GM12878 (cell line): ENCODE measurements at regions not wholly inside any gene's neighbourhood (a gene's known extent, or its start where the extent isn't known, plus 50 kb on each side); places are given as distances from the start of the nearest gene placed in this dataset.

Source experiments
- CBX3 ChIP-seq: fragments of 200-600 bp; sonication (generic); IDR thresholded peaks from 2 replicates; pipeline ENCODE4 v1.6.1; 2016; ENCODE audit warnings: low read depth, borderline replicate concordance
- PAX8 ChIP-seq: fragments of 450-650 bp; IDR thresholded peaks from 2 replicates; pipeline ENCODE4 v1.6.1; 2017; ENCODE audit warnings: mild to moderate bottlenecking, moderate library complexity
- RB1 ChIP-seq: fragments of 450-650 bp; formaldehyde crosslinking; IDR thresholded peaks from 2 replicates; pipeline ENCODE4 v1.6.1; 2017; ENCODE audit warnings: mild to moderate bottlenecking, borderline replicate concordance
- SP1 ChIP-seq: IDR thresholded peaks from one replicate; pipeline ENCODE4 v1.6.1; 2011; ENCODE audit warnings: low read depth, low read length
- TCF12 ChIP-seq: IDR thresholded peaks from 2 replicates; pipeline ENCODE4 v1.6.1; 2011; ENCODE audit warnings: low read depth, mild to moderate bottlenecking, low read length
- ZNF384 ChIP-seq: IDR thresholded peaks from 2 replicates; pipeline ENCODE4 v1.6.1; 2012; ENCODE audit warnings: low read depth, mild to moderate bottlenecking, low read length, improper control_type of control experiment, borderline replicate concordance
- TF ChIP-seq, protein P1 (sequence below): IDR thresholded peaks from 2 replicates; pipeline ENCODE4 v1.6.1; 2012; ENCODE audit warnings: improper control_type of control experiment, low read depth, low read length; ENCODE audit not compliant: insufficient replicate concordance
- TF ChIP-seq, protein P2 (sequence below): IDR thresholded peaks from 2 replicates; pipeline ENCODE4 v1.6.1; 2011; ENCODE audit warnings: borderline replicate concordance, low read depth, mild to moderate bottlenecking, moderate library complexity, low read length; ENCODE audit not compliant: insufficient read depth, poor library complexity, severe bottlenecking
- TF ChIP-seq, protein P3 (sequence below): fragments of 450-650 bp; IDR thresholded peaks from 2 replicates; pipeline ENCODE4 v1.6.1; 2017; ENCODE audit warnings: mild to moderate bottlenecking, moderate library complexity
- TF ChIP-seq, protein P4 (sequence below): fragments of 450-650 bp; formaldehyde crosslinking; IDR thresholded peaks from 2 replicates; pipeline ENCODE4 v1.5.0; 2022; ENCODE audit warnings: mild to moderate bottlenecking, missing genetic modification characterization

DNA sequence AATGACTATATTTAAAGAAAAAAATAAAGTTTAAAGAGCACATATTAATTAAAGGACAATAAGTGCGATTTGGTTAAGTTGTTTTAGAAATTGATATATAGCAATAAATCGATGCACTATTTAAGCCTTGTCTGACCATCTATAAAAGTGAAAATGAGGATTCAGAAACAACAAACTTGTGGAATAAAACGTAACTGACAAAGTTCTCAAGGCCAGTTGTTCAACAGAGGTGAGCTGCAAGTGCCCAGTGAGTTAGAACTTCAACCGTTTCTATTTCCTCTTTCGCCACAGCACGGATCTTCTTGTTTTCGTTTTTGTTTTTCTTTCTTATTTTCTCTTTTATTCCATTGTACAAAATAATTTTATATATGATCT lies 724.9 kb upstream of the ARRDC4 start (continued):
- TF ChIP-seq, protein P1, sequence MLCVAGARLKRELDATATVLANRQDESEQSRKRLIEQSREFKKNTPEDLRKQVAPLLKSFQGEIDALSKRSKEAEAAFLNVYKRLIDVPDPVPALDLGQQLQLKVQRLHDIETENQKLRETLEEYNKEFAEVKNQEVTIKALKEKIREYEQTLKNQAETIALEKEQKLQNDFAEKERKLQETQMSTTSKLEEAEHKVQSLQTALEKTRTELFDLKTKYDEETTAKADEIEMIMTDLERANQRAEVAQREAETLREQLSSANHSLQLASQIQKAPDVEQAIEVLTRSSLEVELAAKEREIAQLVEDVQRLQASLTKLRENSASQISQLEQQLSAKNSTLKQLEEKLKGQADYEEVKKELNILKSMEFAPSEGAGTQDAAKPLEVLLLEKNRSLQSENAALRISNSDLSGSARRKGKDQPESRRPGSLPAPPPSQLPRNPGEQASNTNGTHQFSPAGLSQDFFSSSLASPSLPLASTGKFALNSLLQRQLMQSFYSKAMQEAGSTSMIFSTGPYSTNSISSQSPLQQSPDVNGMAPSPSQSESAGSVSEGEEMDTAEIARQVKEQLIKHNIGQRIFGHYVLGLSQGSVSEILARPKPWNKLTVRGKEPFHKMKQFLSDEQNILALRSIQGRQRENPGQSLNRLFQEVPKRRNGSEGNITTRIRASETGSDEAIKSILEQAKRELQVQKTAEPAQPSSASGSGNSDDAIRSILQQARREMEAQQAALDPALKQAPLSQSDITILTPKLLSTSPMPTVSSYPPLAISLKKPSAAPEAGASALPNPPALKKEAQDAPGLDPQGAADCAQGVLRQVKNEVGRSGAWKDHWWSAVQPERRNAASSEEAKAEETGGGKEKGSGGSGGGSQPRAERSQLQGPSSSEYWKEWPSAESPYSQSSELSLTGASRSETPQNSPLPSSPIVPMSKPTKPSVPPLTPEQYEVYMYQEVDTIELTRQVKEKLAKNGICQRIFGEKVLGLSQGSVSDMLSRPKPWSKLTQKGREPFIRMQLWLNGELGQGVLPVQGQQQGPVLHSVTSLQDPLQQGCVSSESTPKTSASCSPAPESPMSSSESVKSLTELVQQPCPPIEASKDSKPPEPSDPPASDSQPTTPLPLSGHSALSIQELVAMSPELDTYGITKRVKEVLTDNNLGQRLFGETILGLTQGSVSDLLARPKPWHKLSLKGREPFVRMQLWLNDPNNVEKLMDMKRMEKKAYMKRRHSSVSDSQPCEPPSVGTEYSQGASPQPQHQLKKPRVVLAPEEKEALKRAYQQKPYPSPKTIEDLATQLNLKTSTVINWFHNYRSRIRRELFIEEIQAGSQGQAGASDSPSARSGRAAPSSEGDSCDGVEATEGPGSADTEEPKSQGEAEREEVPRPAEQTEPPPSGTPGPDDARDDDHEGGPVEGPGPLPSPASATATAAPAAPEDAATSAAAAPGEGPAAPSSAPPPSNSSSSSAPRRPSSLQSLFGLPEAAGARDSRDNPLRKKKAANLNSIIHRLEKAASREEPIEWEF, result no peak
- TF ChIP-seq, protein P2, sequence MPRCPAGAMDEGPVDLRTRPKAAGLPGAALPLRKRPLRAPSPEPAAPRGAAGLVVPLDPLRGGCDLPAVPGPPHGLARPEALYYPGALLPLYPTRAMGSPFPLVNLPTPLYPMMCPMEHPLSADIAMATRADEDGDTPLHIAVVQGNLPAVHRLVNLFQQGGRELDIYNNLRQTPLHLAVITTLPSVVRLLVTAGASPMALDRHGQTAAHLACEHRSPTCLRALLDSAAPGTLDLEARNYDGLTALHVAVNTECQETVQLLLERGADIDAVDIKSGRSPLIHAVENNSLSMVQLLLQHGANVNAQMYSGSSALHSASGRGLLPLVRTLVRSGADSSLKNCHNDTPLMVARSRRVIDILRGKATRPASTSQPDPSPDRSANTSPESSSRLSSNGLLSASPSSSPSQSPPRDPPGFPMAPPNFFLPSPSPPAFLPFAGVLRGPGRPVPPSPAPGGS, result no peak
- TF ChIP-seq ZNF384 (no peak), RB1 (no peak), PAX8 (no peak), TCF12 (no peak), SP1 (no peak), CBX3 (no peak)
- TF ChIP-seq, protein P3, sequence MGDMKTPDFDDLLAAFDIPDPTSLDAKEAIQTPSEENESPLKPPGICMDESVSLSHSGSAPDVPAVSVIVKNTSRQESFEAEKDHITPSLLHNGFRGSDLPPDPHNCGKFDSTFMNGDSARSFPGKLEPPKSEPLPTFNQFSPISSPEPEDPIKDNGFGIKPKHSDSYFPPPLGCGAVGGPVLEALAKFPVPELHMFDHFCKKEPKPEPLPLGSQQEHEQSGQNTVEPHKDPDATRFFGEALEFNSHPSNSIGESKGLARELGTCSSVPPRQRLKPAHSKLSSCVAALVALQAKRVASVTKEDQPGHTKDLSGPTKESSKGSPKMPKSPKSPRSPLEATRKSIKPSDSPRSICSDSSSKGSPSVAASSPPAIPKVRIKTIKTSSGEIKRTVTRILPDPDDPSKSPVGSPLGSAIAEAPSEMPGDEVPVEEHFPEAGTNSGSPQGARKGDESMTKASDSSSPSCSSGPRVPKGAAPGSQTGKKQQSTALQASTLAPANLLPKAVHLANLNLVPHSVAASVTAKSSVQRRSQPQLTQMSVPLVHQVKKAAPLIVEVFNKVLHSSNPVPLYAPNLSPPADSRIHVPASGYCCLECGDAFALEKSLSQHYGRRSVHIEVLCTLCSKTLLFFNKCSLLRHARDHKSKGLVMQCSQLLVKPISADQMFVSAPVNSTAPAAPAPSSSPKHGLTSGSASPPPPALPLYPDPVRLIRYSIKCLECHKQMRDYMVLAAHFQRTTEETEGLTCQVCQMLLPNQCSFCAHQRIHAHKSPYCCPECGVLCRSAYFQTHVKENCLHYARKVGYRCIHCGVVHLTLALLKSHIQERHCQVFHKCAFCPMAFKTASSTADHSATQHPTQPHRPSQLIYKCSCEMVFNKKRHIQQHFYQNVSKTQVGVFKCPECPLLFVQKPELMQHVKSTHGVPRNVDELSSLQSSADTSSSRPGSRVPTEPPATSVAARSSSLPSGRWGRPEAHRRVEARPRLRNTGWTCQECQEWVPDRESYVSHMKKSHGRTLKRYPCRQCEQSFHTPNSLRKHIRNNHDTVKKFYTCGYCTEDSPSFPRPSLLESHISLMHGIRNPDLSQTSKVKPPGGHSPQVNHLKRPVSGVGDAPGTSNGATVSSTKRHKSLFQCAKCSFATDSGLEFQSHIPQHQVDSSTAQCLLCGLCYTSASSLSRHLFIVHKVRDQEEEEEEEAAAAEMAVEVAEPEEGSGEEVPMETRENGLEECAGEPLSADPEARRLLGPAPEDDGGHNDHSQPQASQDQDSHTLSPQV, result no peak
- TF ChIP-seq, protein P4, sequence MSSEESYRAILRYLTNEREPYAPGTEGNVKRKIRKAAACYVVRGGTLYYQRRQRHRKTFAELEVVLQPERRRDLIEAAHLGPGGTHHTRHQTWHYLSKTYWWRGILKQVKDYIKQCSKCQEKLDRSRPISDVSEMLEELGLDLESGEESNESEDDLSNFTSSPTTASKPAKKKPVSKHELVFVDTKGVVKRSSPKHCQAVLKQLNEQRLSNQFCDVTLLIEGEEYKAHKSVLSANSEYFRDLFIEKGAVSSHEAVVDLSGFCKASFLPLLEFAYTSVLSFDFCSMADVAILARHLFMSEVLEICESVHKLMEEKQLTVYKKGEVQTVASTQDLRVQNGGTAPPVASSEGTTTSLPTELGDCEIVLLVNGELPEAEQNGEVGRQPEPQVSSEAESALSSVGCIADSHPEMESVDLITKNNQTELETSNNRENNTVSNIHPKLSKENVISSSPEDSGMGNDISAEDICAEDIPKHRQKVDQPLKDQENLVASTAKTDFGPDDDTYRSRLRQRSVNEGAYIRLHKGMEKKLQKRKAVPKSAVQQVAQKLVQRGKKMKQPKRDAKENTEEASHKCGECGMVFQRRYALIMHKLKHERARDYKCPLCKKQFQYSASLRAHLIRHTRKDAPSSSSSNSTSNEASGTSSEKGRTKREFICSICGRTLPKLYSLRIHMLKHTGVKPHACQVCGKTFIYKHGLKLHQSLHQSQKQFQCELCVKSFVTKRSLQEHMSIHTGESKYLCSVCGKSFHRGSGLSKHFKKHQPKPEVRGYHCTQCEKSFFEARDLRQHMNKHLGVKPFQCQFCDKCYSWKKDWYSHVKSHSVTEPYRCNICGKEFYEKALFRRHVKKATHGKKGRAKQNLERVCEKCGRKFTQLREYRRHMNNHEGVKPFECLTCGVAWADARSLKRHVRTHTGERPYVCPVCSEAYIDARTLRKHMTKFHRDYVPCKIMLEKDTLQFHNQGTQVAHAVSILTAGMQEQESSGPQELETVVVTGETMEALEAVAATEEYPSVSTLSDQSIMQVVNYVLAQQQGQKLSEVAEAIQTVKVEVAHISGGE (CRISPR knock-in tag), result no peak
